Activated B cell treated with CpG ODN at 0.5 μM for 24 hours (primary cell): ENCODE measurements at regions not wholly inside any gene's neighbourhood (a gene's known extent, or its start where the extent isn't known, plus 50 kb on each side); places are given as distances from the start of the nearest gene placed in this dataset.

Source experiments
- ATAC-seq: fragments of 200-7000 bp; cut with Tn5 transposase; one replicate; pipeline ENCODE4 v1.10.0; 2021; ENCODE audit warnings: low read depth, mild to moderate bottlenecking, moderate library complexity
- CTCF ChIA-PET: fragments of 350-600 bp; sonication (Branson Sonifier 250); formaldehyde crosslinking; loops from one replicate; lab custom pipeline; 2021; ENCODE audit warnings: antibody characterized with exemption; lab: Charles Lee
- POLR2A ChIA-PET: fragments of 350-600 bp; sonication (Branson Sonifier 250); formaldehyde crosslinking; loops from one replicate; lab custom pipeline; 2021; ENCODE audit warnings: antibody characterized with exemption; lab: Charles Lee
- DNase-seq: peaks from one replicate; pipeline ENCODE4 v3.0.0; 2022
- H3K27ac Mint-ChIP-seq: one replicate; pipeline ENCODE4 v1.8.0; 2020; ENCODE audit warnings: mixed read lengths
- H3K27me3 Mint-ChIP-seq: one replicate; pipeline ENCODE4 v1.8.0; 2021; ENCODE audit warnings: mixed read lengths
- H3K36me3 Mint-ChIP-seq: one replicate; pipeline ENCODE4 v1.8.0; 2021; ENCODE audit warnings: low read depth, mixed read lengths
- H3K4me1 Mint-ChIP-seq: one replicate; pipeline ENCODE4 v1.8.0; 2021; ENCODE audit warnings: mixed read lengths
- H3K4me3 Mint-ChIP-seq: one replicate; pipeline ENCODE4 v1.8.0; 2020; ENCODE audit warnings: mild to moderate bottlenecking, mixed read lengths
- H3K9me3 Mint-ChIP-seq: one replicate; pipeline ENCODE4 v1.8.0; 2020; ENCODE audit warnings: mixed read lengths
- intact Hi-C: fragments of 100-400 bp; cut with micrococcal nuclease; formaldehyde crosslinking; loops from one replicate; pipeline ENCODE4 v1.15.1; 2024
- TF ChIP-seq, protein P1 (sequence below): fragments of 200-600 bp; IDR thresholded peaks from one replicate; pipeline ENCODE4 v1.8.0; 2022; ENCODE audit warnings: antibody characterized with exemption, mild to moderate bottlenecking

DNA sequence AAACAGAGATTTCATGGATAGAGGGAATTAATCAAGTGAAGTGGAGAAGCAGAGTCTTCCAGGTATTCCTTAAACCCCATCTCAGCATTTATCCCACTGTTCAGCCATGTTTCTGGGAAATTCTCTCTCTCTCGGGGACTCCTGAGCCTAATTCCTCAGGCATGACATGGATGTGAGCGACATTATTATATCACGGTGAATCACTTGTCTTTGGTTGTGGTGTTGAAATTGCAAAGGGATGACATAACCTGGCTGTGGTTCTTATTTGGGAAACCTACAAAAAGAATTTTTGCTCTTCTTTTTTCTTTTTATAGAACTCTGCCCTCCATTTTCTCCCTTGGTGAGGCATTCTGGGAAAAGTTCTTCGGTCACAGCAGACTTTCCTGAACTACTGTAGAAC, 457.9 kb upstream of the PTGER4 start:
- TF ChIP-seq, protein P1, sequence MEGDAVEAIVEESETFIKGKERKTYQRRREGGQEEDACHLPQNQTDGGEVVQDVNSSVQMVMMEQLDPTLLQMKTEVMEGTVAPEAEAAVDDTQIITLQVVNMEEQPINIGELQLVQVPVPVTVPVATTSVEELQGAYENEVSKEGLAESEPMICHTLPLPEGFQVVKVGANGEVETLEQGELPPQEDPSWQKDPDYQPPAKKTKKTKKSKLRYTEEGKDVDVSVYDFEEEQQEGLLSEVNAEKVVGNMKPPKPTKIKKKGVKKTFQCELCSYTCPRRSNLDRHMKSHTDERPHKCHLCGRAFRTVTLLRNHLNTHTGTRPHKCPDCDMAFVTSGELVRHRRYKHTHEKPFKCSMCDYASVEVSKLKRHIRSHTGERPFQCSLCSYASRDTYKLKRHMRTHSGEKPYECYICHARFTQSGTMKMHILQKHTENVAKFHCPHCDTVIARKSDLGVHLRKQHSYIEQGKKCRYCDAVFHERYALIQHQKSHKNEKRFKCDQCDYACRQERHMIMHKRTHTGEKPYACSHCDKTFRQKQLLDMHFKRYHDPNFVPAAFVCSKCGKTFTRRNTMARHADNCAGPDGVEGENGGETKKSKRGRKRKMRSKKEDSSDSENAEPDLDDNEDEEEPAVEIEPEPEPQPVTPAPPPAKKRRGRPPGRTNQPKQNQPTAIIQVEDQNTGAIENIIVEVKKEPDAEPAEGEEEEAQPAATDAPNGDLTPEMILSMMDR = no peak
- POLR2A ChIA-PET = no interaction called here
- ATAC-seq (no peak), DNase-seq (no peak)
- Mint-ChIP-seq H3K27me3 (peaks cover 7% of the 10 kb centered on the region), H3K4me1 (peaks cover 37% of the 10 kb centered on the region), H3K27ac (no peak overlapping the region), H3K4me3 (no peak overlapping the region), H3K36me3 (no peaks in the 10 kb centered on the region), H3K9me3 (peaks cover 3% of the 10 kb centered on the region)
- CTCF ChIA-PET = no interaction called here
- intact Hi-C loops = loop anchor here (5.0 kb wide), 1 partner anchor 281 kb away; no protein-coding TSS in a partner anchor

DNA sequence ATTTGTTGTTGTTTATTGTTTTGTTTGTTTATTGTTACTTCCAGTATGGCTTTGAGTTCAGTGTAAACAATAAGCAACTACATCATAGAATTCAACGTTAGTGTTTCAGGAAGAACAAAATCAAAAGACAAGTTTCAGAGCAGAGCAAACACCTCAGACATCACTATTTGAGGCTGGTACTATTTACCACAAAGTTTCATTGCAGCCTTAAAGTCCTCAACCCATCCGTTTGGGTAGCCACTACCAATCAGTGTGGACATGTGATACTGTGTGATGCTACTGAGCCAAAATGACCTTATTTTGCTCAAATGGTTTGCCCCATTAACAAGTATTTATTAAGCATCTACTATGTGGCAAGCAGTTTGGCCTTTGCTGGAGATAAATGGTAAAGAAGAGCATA, 458.5 kb upstream of the PTGER4 start:
- Mint-ChIP-seq H3K36me3 (no peaks in the 10 kb centered on the region), H3K27me3 (peaks cover 7% of the 10 kb centered on the region), H3K4me1 (peaks cover 31% of the 10 kb centered on the region), H3K27ac (no peak overlapping the region), H3K9me3 (peaks cover 3% of the 10 kb centered on the region), H3K4me3 (no peak overlapping the region)
- no peak for ATAC-seq
- intact Hi-C loops = loop anchor here (5.0 kb wide), 1 partner anchor 281 kb away; no protein-coding TSS in a partner anchor
- no peak for DNase-seq
- POLR2A ChIA-PET = no interaction called here
- TF ChIP-seq, protein P1 = no peak
- CTCF ChIA-PET = no interaction called here

DNA sequence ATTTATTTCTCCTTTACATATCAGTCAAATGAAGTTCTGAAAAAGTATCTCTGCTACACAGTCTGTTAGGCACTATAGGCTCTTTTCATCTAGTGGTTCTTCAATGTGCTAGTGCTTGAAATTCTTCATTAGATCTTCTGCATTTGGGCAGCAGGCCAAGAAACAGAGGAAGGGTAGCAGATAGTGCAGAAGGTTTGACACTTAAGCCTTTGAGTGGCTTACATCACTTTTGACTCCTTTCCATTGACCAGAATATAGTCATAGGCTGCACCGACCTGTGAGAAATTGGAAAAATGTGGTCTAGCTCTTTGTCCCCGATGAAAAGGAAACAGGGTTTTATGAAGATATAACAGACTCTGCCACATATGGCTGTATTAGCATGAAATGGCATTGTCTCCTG, 459.5 kb upstream of the PTGER4 start:
- peaks cover 7% of the 10 kb centered on the region for H3K27me3 Mint-ChIP-seq
- intact Hi-C loops = loop anchor here (5.0 kb wide), 1 partner anchor 282 kb away; no protein-coding TSS in a partner anchor
- CTCF ChIA-PET = no interaction called here

DNA sequence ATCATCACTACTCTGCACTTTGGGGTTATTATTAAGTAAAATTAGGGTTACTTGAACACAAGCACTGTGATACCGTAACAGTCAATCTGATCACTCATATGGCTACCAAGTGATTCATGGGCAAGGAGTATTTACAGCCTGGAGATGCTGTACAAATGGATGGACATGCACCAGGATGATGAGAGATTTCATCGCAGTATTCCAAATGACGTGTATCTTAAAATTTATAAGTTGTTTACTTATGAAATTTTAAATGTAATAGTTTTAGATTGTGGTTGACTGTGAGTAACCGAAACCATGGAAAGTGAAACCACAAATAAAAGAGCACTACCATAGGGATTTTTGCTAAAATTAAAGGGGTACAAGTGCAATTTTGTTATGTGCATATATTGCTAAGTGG, 462.2 kb upstream of the PTGER4 start:
- DNase-seq (no peak), ATAC-seq (no peak)
- Mint-ChIP-seq H3K27ac (no peak overlapping the region), H3K36me3 (no peaks in the 10 kb centered on the region), H3K4me3 (no peak overlapping the region), H3K27me3 (peaks cover 11% of the 10 kb centered on the region), H3K9me3 (peaks cover 3% of the 10 kb centered on the region), H3K4me1 (peaks cover 4% of the 10 kb centered on the region)
- ChIA-PET POLR2A (no interaction called here), CTCF (no interaction called here)
- TF ChIP-seq, protein P1 = no peak
- intact Hi-C loops = no loop called here

More for the DNA sequence above, 459.5 kb upstream of the PTGER4 start:
- TF ChIP-seq, protein P1 = no peak
- H3K4me3 Mint-ChIP-seq = no peak overlapping the region
- H3K4me1 Mint-ChIP-seq = peaks cover 21% of the 10 kb centered on the region
- H3K36me3 Mint-ChIP-seq = no peaks in the 10 kb centered on the region
- ATAC-seq (no peak), DNase-seq (no peak)
- POLR2A ChIA-PET = interaction anchor here (0.5 kb wide), 1 partner anchor 272 kb away, joined by 6 read pairs; no protein-coding TSS in a partner anchor
- peaks cover 3% of the 10 kb centered on the region for H3K9me3 Mint-ChIP-seq
- H3K27ac Mint-ChIP-seq = no peak overlapping the region

DNA sequence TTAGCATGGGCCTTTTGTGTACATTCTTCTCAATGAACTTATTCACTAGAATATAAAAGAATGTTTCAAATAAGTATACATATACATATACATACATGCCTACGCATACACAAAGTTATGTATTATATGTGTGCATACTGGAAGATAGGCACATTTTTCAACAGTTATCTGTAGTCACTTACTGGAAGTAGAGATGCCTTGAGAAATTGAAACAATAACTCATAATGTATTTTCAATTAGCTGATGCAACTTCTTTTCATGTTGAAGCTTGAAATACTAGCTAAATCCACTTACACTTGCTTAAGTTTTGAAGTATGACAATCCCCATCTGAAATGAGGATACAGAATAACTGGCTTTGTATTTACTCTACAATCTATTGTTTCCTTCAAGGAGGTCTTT, 469.0 kb upstream of the PTGER4 start:
- Mint-ChIP-seq H3K36me3 (no peaks in the 10 kb centered on the region), H3K4me3 (no peak overlapping the region), H3K4me1 (no peaks in the 10 kb centered on the region), H3K27ac (no peak overlapping the region), H3K27me3 (peaks cover 3% of the 10 kb centered on the region), H3K9me3 (no peaks in the 10 kb centered on the region)
- ChIA-PET CTCF (interaction anchor here (0.6 kb wide), 1 partner anchor 156 kb away, joined by 3 read pairs; no protein-coding TSS in a partner anchor), POLR2A (interaction anchor here (0.6 kb wide), 1 partner anchor 11 kb away, joined by 5 read pairs; no protein-coding TSS in a partner anchor)
- intact Hi-C loops = no loop called here
- DNase-seq (no peak), ATAC-seq (no peak)
- TF ChIP-seq, protein P1 = no peak
